ENCODE measurements at regions not wholly inside any gene's neighbourhood (a gene's known extent, or its start where the extent isn't known, plus 50 kb on each side); places are given as distances from the start of the nearest gene placed in this dataset.
"Not testable (repeated sequence)": the region's sequence is repeated elsewhere in the genome, so short reads cannot be mapped to it uniquely, and the experiment has no call there.

GRCh38 chr2:180542511-180542910 is 437.9 kb upstream of the UBE2E3 start:
- no peak for DNase-seq (ENCODE audit: low read depth)

GRCh38 chr2:180540761-180541160 is 439.6 kb upstream of the UBE2E3 start:
- peak; percentile 46 for DNase-seq (ENCODE audit: low read depth)

GRCh38 chr2:180539541-180539940 is 440.9 kb upstream of the UBE2E3 start:
- no peak for DNase-seq (ENCODE audit: low read depth)

GRCh38 chr2:180535289-180535688 is 445.1 kb upstream of the UBE2E3 start:
- DNase-seq (ENCODE audit: low read depth), result no peak

GRCh38 chr2:180531787-180532186 is 448.6 kb upstream of the UBE2E3 start:
- not testable (repeated sequence) for DNase-seq (ENCODE audit: low read depth)

GRCh38 chr2:180524499-180524898 is 455.9 kb upstream of the UBE2E3 start:
- DNase-seq (ENCODE audit: low read depth), result peak; percentile 28

GRCh38 chr2:180523621-180524340 is 456.6 kb upstream of the UBE2E3 start:
- peak; percentile 78 for DNase-seq (ENCODE audit: low read depth)

- DNase-seq (ENCODE audit: low read depth), result peak; percentile 6
Observed at GRCh38 chr2:180520921-180521581, 459.4 kb upstream of the UBE2E3 start.

- peak; percentile 9 for DNase-seq (ENCODE audit: low read depth)
Observed at GRCh38 chr2:180520206-180520605, 460.2 kb upstream of the UBE2E3 start.

GRCh38 chr2:180519276-180519675 is 461.1 kb upstream of the UBE2E3 start:
- DNase-seq (ENCODE audit: low read depth), result peak; percentile 29

- DNase-seq (ENCODE audit: low read depth), result no peak
Observed at GRCh38 chr2:180516232-180516631, 464.2 kb upstream of the UBE2E3 start.

- no peak for DNase-seq (ENCODE audit: low read depth)
Observed at GRCh38 chr2:180513389-180513788, 467.0 kb upstream of the UBE2E3 start.

GRCh38 chr2:180508458-180508857 is 471.9 kb upstream of the UBE2E3 start:
- DNase-seq (ENCODE audit: low read depth), result no peak

- DNase-seq (ENCODE audit: low read depth), result no peak
Observed at GRCh38 chr2:180507028-180507427, 473.4 kb upstream of the UBE2E3 start.

- no peak for DNase-seq (ENCODE audit: low read depth)
Observed at GRCh38 chr2:180505203-180505602, 475.2 kb upstream of the UBE2E3 start.

- no peak for DNase-seq (ENCODE audit: low read depth)
Observed at GRCh38 chr2:180497621-180498152, 482.7 kb upstream of the UBE2E3 start.

- peak; percentile 27 for DNase-seq (ENCODE audit: low read depth)
Observed at GRCh38 chr2:180495606-180496005, 484.8 kb upstream of the UBE2E3 start.

- no peak for DNase-seq (ENCODE audit: low read depth)
Observed at GRCh38 chr2:180494286-180494685, 486.1 kb upstream of the UBE2E3 start.

GRCh38 chr2:180482696-180483095 is 475.6 kb upstream of the CWC22 start:
- no peak for DNase-seq (ENCODE audit: low read depth)

- no peak for DNase-seq (ENCODE audit: low read depth)
Observed at GRCh38 chr2:180481998-180482397, 474.9 kb upstream of the CWC22 start.

GRCh38 chr2:180478883-180479282 is 471.8 kb upstream of the CWC22 start:
- DNase-seq (ENCODE audit: low read depth), result no peak

- DNase-seq (ENCODE audit: low read depth), result no peak
Observed at GRCh38 chr2:180474716-180475115, 467.6 kb upstream of the CWC22 start.

- no peak for DNase-seq (ENCODE audit: low read depth)
Observed at GRCh38 chr2:180473456-180473855, 466.4 kb upstream of the CWC22 start.
